SU-DHL-6 (cell line): ENCODE measurements at regions not wholly inside any gene's neighbourhood (a gene's known extent, or its start where the extent isn't known, plus 50 kb on each side); places are given as distances from the start of the nearest gene placed in this dataset.

Experiments used
- H2AFZ ChIP-seq: fragments of 200-600 bp; sonication (generic); 2 replicates; pipeline ENCODE4 v1.6.1; 2014; ENCODE audit warnings: low read depth, mild to moderate bottlenecking, moderate library complexity, mixed read lengths, antibody characterized with exemption, low read length; ENCODE audit not compliant: severe bottlenecking
- H3F3A ChIP-seq: fragments of 200-600 bp; shearing (Covaris generic); 2 replicates; pipeline ENCODE4 v1.6.0; 2016; ENCODE audit warnings: antibody characterized with exemption, mild to moderate bottlenecking; ENCODE audit not compliant: insufficient read depth
- H3K27ac ChIP-seq: fragments of 200-600 bp; sonication (generic); 2 replicates; pipeline ENCODE4 v1.5.1; 2016; ENCODE audit warnings: low read depth, mild to moderate bottlenecking, low read length, moderate library complexity, mixed read lengths
- H3K27me3 ChIP-seq: fragments of 200-600 bp; sonication (generic), shearing (Covaris generic); 2 replicates; pipeline ENCODE4 v1.6.0; 2014; ENCODE audit warnings: mild to moderate bottlenecking, low read length
- H3K36me3 ChIP-seq: fragments of 200-600 bp; sonication (generic); 2 replicates; pipeline ENCODE4 v1.6.1; 2014; ENCODE audit warnings: mild to moderate bottlenecking, low read length, mixed read lengths
- H3K4me2 ChIP-seq: fragments of 300-600, 200-600 bp; shearing (Covaris generic), sonication (generic); 2 replicates; pipeline ENCODE4 v1.6.0; 2014; ENCODE audit warnings: low read length, low read depth, mild to moderate bottlenecking; ENCODE audit not compliant: poor library complexity, severe bottlenecking
- H3K4me3 ChIP-seq: fragments of 200-600 bp; sonication (generic); 2 replicates; pipeline ENCODE4 v1.5.1; 2014; ENCODE audit warnings: antibody characterized with exemption, low read length, mild to moderate bottlenecking, mixed read lengths; ENCODE audit not compliant: insufficient read depth, poor library complexity, severe bottlenecking
- H3K79me2 ChIP-seq: fragments of 200-600 bp; sonication (generic); 2 replicates; pipeline ENCODE4 v1.6.1; 2014; ENCODE audit warnings: mild to moderate bottlenecking, low read length, moderate library complexity; ENCODE audit not compliant: insufficient read depth
- H3K9ac ChIP-seq: fragments of 200-600 bp; sonication (generic); 2 replicates; pipeline ENCODE4 v1.7.0; 2014; ENCODE audit warnings: mild to moderate bottlenecking, low read length
- H3K9me2 ChIP-seq: fragments of 200-600 bp; sonication (generic); replicated peaks from 2 replicates; pipeline ENCODE4 v1.6.1; 2014; ENCODE audit warnings: low read length; ENCODE audit not compliant: insufficient read depth
- H3K9me3 ChIP-seq: fragments of 200-600 bp; sonication (generic); 2 replicates; pipeline ENCODE4 v1.6.1; 2014; ENCODE audit warnings: low read length, mixed read lengths; ENCODE audit not compliant: insufficient read depth
- H4K20me1 ChIP-seq: fragments of 200-600 bp; sonication (generic); 2 replicates; pipeline ENCODE4 v1.6.1; 2014; ENCODE audit warnings: low read depth, mild to moderate bottlenecking, antibody characterized with exemption, low read length, moderate library complexity, mixed read lengths
- CTCF ChIP-seq: fragments of 200-600 bp; sonication (generic); IDR thresholded peaks from one replicate; pipeline ENCODE4 v1.5.1; 2017; ENCODE audit warnings: antibody characterized with exemption, mild to moderate bottlenecking, low read length, moderate library complexity; ENCODE audit not compliant: insufficient read depth, poor library complexity, severe bottlenecking
- EZH2phosphoT487 ChIP-seq: fragments of 200-600 bp; sonication (generic), shearing (Covaris generic); conservative IDR thresholded peaks from 2 replicates; pipeline ENCODE4 v1.6.1; 2018; ENCODE audit warnings: mild to moderate bottlenecking, antibody characterized with exemption, low read length, moderate library complexity, mixed read lengths

- Histone ChIP-seq H3K36me3 (no peaks in the 10 kb centered on the region), H3K79me2 (no peaks in the 10 kb centered on the region), H3K27ac (no peak overlapping the region), H3K9me2 (no peaks in the 10 kb centered on the region), H4K20me1 (no peaks in the 10 kb centered on the region), H3F3A (no peaks in the 10 kb centered on the region), H3K4me3 (no peak overlapping the region), H3K4me2 (no peak overlapping the region), H3K9ac (no peak overlapping the region), H2AFZ (no peak overlapping the region), H3K9me3 (no peaks in the 10 kb centered on the region), H3K27me3 (no peaks in the 10 kb centered on the region)
- TF ChIP-seq CTCF, result no peak
- no peak for TF ChIP-seq EZH2phosphoT487
These were observed 277.2 kb upstream of the CCL2 start for GRCh38 chr17:33977729-33978514.

GRCh38 chr17:33978889-33979288 lies 276.2 kb upstream of the CCL2 start:
- no peaks in the 10 kb centered on the region for H4K20me1 ChIP-seq
- no peaks in the 10 kb centered on the region for H3K79me2 ChIP-seq
- H3K4me2 ChIP-seq, result no peak overlapping the region
- H3K9me3 ChIP-seq, result no peaks in the 10 kb centered on the region
- no peaks in the 10 kb centered on the region for H3F3A ChIP-seq
- H3K36me3 ChIP-seq, result no peaks in the 10 kb centered on the region
- H3K4me3 ChIP-seq, result no peak overlapping the region
- TF ChIP-seq EZH2phosphoT487 (no peak), CTCF (no peak)
- H3K9me2 ChIP-seq, result no peaks in the 10 kb centered on the region
- H3K9ac ChIP-seq, result no peak overlapping the region
- no peaks in the 10 kb centered on the region for H3K27me3 ChIP-seq
- no peak overlapping the region for H3K27ac ChIP-seq
- no peak overlapping the region for H2AFZ ChIP-seq

GRCh38 chr17:33980193-33980592 lies 274.9 kb upstream of the CCL2 start:
- Histone ChIP-seq H3K79me2 (no peaks in the 10 kb centered on the region), H3K27ac (no peak overlapping the region), H3K9me2 (no peaks in the 10 kb centered on the region), H3K9ac (no peak overlapping the region), H3K4me2 (no peak overlapping the region), H3F3A (no peaks in the 10 kb centered on the region), H3K4me3 (no peak overlapping the region), H4K20me1 (no peaks in the 10 kb centered on the region), H3K9me3 (no peaks in the 10 kb centered on the region), H2AFZ (no peak overlapping the region), H3K27me3 (no peaks in the 10 kb centered on the region), H3K36me3 (no peaks in the 10 kb centered on the region)
- TF ChIP-seq CTCF, result no peak
